ENCODE measurements at regions not wholly inside any gene's neighbourhood (a gene's known extent, or its start where the extent isn't known, plus 50 kb on each side); places are given as distances from the start of the nearest gene placed in this dataset.

DNA sequence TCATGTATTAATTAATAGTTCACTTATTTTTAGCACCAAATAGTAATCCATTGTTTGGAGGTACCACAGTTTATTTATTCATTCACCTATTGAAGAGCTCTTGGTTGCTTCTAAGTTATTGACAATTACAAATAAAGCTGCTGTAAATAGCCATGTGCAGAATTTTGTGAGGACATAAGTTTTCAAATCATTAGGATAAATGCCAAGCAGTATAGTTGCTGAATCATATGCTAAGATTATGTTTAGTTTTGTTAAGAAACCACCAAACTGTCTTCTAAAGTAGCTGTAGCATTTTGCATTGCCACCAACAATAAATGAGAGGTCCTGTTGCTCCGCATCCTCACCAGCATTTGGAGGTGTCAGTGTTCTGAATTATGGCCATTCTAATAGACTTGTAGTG lies 2126.8 kb downstream of the PCDH9 start:
- no peak for DNase-seq

DNA sequence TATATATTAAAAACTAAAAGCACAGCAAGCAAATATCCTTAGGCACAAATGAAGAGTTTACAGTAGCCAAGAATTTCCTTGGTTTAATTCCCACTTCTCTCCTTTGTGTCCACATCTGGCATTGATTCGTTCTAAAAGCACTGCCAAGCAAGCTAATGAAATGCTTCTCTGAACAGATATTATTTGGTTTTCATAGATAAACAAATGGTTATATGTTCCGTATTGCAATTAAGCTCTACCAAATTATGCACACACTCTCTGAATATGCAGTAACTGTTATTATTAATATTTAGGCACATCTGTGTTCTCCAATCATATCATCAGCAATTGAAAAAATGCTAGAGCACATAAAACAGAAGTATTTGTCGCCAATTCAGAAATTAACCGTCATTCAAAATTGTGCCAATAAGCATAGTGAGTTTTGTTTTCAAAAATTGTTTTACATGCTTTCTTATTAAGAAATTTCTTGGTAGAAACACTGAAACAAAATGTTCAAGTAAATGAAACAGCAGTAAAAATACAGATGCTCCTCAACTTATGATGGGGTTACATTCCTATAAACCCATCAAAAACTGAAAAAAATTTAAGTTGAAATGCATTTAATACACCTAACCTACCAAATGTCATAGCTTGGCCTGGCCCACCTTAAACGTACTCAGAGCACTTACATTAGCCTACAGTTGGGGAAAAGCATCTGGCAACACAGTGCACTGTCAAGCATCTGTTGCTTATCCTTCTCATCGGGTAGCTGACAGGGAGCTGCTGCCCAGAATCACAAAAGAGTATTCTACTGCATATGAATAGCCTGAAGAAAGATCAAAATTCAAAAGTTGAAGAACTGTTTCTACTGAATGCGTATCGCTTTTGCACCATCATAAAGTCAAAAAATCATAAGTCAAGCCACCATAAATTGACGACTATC lies 2134.7 kb downstream of the PCDH9 start:
- DNase-seq = no peak

DNA sequence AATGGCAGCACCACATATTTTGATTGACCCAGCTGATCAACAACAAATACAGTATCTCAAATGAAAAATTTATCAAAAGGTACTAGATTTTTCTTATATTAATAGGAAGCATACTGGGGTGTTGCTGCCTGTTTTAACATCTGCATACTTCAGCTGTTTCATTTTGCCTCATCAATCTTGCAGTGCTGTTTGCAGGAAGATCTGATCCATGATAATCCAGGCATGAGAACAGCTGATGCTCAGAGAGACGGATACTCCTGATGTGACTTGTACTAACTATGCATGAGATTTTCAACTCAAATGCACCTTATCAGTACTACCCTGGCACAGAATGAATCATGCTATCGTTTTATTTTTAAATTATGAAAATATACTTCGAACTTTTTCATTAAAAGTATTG lies 2136.8 kb downstream of the PCDH9 start:
- DNase-seq = no peak

DNA sequence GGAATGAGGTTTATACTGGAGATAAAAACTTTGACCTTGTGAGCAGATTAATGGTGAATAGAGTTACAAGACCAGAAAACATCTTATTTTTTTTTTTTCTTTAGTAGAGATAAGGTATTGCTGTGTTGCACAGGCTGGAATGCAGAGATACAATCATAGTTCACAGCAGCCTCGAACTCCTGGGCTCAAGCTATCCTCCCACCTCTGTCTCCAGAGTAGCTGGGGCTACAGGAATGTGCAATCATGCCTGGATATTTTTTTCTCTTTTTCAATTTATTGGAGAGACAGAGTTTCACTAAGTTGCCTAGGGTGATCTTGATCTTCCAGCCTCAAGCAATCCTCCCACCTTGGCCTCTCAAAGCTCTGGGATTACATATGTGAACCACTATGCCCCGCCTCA lies 2139.1 kb downstream of the PCDH9 start:
- no peak for DNase-seq

DNA sequence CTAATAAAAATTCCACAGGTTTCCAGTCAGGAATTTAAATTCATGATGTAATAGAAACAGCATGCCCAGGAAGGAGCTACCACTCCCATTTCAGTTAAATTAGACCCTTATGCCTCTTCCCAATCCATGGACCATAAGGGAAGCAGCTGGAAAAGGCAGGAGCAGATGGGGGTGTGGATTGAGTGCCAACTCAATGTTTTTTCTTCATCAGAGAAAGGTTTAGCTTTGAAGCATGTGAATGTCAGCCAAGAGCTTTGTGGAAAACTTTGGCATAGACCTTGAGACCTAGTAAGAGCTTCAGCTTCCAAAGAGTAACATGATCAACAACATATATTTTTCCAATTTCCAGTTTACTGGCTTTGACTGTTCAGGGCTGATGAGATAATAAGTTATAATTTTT lies 2139.9 kb downstream of the PCDH9 start:
- peak; percentile 10 for DNase-seq

DNA sequence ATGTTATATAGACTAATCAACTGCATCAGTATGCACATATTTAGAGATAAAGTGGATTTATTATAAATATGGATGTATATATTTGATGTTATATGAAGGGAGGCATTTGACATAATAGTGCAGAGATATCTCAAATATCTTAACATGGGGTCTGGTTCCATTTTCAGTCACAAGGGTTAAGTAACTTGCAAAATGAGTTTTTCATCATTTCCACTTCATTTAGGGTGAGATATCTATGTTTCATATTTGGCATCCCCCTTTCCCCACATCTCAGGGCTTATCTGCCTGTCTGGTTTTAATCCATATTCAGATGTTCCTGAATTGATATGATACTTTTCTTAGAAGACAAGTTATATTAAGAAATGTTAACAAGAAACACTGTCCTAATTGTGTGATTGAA lies 2141.2 kb downstream of the PCDH9 start:
- DNase-seq = no peak

DNA sequence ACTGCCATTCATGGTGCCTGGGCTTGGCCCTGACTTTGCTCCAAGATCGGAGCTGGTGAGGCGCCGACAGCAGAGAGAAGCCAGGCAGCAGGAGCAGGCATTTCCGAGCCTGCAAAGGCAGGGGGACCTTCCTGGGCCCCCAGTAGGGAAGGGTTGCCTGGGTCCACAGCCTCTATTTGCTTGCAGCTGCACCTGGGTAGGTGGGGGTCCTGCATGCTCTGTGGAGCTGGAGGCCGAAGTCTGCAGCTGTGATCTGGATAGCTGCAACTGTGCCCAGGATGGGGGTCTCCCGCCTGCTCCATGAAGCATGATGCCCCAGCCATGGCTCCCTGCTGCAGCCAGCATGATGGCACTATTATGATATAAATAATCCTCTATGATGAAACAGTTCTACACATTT lies 2144.2 kb downstream of the PCDH9 start:
- no peak for DNase-seq

DNA sequence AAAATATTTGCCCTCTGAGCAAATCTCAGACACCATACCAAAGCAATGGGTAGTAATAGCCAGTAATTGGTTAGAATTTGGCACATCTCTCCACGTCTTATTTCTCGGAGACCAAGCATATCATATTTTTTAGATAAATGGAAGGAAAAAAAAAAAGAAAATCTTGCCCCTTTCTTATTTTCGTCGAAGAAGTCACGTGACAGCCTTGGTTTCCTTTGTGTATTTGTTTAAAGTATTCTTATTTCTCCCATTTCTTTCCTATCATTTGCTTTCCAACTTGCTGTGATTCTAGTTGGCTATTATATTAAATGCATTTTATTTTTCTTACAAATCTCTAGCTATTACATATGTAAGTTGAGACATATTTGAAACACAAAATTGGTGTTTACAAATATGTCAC lies 2155.9 kb downstream of the PCDH9 start:
- no peak for DNase-seq

DNA sequence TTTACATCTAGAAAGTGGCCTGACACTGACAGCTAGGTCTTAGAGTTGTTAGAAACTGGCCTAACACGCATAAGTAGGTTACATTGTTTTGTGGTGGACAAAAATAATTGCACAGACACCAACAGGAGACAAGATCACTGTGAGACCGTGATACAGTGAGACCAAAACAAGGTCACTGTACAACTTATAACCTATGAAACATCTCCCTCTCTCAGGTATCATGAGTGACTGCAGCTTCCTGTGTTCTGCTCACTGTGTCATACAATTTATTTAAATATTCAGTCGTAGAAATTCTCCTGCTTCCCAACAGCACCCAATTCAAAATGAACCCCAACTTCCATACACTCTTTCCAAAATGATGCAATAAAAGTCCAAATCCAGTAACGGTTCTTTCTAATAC lies 2165.2 kb downstream of the PCDH9 start:
- no peak for DNase-seq

DNA sequence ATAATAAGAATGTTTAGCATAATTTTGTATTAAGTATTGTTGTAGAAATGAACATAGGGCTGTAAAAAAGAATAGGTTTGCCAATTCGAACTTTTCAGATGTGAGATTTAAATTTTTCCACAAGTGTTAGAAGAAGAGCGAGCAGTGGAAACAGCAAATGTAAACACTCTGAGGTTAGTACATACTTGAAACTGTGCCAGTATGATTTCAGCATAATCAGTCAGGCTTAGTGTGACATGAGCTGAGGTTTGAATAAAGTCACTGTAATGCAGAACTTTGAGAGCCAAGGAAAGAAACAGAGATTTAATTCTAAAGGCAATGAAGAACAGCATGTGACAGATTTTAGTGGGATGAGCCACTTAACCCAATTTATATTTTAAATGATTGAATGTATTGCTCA lies 2166.4 kb downstream of the PCDH9 start:
- DNase-seq = no peak

DNA sequence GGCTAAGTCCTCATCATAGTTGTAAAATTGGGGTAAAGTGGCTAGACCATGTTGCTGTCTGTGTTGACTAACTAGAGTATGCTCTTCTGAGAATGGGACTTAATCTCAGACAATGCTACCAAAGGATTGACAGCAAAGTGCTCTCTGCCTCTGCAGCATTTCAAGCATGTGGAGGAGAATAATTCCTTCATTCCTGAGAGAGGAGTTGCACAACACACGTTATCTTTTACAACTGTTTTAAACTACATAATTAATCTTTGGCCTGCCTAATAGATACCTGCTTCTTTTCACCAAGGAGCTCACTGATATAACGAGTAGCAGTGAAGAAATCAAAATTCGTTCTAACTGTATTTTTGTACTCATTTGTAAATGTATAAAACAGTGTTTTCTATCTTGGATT lies 2172.2 kb downstream of the PCDH9 start:
- no peak for DNase-seq

DNA sequence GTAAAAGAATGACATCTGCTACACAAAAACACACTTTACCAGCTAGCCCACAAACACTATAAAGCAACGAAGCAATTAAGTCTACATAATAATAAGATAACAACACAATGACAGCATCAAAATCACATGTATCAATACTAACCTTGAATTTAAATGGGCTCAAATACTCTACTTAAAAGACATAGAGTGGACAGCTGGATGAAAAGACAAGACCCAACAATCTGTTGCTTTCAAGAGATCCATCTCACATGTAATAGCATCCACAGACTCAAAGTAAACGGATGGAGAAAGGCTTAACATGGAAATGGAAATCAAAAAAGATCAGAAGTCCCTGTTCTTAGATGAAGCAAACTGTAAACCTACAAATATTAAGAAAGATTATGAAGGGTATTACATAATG lies 2175.9 kb downstream of the PCDH9 start:
- no peak for DNase-seq

DNA sequence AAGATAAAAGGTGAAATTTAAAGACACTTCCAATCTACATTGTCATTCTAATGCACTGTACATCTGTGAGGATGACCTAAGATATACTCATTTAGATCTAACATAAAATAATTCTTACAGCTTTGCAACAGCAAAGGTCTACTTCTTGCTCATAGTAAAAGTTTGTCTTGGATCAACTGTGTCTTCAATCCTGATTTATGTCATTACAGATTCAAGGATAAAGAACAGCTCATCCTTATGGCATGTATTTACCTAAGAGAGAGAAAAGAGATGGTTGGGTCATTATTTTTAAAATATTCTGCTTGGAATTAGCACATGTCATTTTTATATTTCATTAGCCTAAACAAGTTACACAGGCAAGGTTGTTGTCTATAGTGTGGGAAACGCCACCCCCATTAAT lies 2193.1 kb downstream of the PCDH9 start:
- DNase-seq = no peak

DNA sequence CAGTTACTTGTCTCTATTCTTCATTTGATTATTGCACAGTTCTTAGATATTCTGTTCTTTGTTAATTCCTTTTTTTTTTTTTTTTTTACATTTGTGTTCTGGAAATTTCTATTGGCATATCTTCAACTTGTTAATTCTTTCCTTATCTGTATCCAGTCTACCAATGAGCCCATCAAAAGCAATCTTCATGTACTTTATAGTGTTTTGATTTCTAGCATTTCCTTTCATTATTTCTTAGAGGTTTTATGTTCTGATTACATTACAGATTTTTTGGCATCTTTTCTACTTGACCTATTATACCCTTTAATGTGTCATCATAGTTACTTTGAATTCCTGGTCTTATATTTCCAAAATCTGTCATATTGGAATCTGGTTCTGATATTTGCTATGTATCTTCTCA lies 2194.8 kb downstream of the PCDH9 start:
- DNase-seq = no peak

DNA sequence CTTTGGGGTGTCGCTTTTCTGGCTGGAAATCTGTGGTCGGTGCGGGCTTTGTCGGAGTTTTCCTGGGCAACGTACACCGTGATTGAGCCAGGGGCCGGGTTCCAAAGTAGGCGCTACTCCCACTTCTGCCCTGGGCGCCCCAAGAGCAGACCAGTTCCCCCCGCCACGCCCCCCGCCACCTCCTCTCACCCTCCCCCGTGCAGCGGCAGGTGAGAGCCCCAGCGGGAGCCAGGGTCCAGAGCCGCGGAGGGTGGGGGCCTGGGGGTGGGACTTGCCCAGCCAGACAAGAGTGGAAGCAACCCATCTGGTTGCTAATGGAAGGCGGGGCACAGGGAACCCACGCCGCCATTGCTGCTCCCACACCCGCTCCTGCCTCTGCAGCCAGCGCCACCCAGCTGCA lies 2195.9 kb downstream of the PCDH9 start:
- DNase-seq = no peak

DNA sequence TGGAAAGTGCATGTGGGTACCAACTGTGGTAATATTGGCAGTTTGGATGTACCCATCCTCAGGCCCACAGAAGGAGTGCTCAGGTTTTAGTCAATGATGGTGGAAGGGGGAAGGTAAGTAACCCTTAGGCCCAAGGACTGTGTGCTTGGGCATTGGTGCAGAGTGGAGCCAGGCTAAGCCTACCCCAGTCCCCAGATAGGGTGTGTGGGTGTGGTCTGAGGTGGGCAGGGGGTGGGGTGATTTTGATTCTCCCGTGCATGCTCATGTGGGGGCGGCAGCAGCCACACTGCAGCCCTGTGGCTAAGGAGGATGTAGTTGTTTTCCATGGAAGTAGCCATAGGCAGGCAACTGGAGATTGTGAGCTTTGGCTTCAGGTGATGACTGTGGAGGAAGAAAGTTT lies 2197.3 kb downstream of the PCDH9 start:
- no peak for DNase-seq

DNA sequence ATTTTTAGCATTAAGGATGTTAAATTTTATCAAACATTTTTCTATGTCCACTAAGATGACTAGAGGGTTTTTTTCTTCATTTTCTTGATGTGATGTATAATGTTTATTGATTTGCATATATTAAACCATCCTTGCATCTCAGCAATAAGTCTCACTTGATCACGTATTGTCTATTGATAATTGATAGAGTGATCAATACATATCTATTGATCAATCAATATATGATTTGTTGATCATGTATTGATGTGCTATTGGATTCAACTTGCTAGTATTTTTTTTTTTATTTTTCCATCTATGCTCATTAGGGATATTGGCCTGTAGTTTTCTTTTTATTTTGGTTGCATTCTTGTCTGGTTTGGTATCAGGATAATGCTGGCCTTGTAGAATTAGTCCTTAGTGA lies 2202.0 kb downstream of the PCDH9 start:
- no peak for DNase-seq

DNA sequence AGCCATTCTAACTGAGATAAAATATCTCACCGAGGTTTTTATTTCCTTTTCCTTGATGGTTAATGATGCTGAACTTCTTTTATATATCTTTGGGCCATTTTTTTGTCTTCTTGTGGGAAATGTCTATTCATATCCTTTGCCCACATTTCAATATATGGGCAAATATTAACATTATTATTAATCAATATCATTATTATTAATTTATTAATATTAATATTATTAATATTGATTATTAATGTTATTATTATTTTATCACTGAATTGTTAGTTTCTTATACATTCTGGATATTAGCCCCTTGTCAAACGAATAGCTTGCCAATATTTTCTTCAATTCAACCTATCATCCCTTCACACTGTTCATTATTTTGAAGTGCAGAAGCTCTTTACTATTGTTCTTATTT lies 2203.6 kb downstream of the PCDH9 start:
- DNase-seq = no peak

DNA sequence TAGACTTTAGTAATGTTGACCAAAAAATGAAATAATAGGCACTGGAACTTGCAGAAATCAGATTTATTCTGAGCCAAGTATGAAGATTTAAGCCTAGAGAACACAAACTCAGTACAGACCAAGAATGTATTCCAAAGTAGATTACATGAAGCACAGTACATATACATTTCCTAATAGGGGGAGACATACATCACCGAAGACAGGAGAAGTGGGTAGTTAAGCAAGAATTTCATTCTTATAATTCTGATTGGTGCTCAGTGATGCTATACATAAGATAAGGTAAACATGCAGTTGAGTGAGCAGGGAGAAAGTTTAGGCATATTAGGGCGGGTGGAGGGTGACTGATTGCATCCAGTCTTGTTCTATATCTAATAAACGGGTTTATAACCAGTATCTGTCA lies 2218.8 kb downstream of the PCDH9 start:
- DNase-seq = no peak

DNA sequence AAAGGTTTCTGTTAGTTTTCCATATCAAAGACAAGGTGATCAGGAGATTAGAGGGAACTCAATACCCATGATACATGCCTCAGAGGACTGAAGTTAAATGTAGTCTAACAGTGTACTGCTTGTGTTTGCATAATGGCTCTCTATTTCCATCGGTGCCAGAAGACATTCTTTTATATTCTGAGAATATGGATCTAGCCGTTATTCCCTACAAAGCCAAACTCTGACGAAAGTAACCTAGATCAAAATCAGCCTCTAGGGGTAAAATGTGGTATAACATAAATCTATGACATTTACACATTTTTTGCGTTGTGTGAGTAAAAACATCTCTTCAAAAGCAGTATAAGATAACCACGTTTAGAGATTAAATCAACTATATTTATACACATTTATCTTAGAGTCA lies 2232.7 kb downstream of the PCDH9 start:
- no peak for DNase-seq

DNA sequence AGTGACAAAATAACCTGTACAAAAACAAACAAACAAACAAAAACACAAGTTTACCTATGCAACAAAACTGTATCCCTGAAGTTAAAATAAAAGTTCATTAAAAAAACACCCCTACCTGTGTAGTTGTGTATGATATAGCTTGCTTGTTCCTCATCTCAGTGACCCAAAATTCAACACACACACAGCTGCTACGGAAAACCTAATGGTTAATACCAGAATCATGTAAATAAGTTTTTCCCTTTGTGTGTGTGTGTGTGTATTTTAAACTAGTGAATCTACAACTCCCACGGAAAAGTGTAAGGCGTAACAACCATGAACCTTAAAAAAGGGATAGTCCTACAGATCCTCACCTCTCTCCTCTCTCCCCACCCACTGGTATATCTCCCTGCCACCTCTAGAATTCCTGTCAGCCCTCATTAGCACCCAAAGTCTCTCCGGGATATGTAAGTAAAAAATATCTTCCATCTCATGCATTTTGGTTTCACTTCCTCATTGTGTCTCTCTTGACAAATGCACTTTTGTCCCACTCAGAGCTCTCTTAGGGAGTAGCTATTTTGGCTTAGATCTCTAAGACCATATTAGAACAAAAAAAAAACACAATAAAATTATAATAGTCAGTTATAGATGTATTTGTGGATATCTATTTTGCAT lies 2236.5 kb downstream of the PCDH9 start:
- no peak for DNase-seq

DNA sequence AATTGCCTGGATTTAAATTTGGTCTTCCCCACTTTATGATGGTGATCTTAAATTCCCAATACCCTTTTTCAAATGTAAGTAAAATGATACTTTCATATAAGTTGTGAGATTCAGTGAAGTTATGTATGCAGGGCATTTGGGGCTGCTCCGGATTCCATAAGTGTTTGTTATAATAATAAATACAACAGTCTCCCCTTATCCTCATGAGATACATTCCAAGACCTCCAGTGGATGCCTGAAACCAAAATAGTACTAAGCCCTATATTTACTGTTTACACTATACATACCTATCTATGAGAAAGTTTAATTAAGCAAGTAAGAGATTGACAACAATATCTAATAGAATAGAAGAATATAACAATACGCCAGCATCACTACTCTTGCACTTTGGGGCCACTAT lies 2237.8 kb downstream of the PCDH9 start:
- no peak for DNase-seq

DNA sequence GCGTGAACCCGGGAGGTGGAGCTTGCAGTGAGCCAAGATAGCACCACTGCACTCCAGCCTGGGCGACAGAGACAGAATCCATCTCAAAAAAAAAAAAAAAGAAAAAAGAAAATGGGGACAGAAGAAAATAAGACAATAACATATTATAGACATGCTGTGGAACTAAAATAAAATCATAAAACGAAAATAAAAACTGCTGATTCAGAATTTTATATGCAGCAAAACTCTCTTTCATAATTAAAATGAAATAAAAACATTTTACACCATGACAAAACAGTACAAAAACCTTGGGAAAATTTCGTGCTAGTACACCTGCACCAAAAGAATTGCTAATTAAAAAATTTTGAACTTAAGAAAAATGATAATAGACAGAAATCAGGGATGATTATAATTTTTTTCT lies 2245.1 kb downstream of the PCDH9 start:
- DNase-seq = no peak

DNA sequence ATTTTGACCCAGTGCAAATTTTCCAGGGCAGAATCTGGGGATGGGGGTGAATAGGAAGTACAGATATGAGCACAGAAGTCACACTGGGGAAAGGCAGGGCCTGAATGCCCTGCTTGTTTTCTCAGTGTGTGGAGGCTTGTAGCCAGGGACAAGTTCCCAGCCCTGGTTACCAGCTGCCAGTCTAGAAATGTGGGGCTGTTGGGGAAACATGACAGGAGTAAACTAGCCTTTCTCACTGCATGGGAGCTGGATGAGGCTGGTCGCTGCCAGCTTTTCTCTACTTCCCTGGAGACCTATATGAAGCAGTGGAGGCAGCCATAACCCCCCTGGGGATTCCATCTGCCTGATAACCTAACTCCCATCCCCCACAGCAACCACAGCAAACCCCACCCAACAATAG lies 2267.7 kb downstream of the PCDH9 start:
- peak; percentile 1 for DNase-seq

DNA sequence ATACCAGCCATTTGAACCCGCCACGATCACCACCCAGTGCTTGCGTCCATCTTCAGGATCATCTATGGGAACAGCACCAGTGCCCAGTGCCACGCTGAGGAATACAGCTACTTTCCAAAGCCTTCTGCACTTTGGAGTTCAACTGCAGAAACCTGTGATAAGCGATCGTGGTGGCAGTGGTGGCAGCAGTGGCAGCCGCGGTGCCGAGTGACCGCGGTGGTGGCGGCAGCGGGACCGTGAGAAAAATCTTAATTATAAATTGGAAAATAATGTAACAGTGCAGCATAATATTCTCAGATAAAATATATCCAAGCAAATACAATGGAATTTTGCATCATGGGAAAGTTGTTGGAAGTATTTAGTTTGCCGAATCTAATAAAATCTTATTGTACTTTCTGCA lies 2270.9 kb downstream of the PCDH9 start:
- no peak for DNase-seq
